Stimulated activated naive CD4-positive, alpha-beta T cell treated with Interleukin-2 at 50 U/mL for 16 hours (primary cell): ENCODE measurements at regions not wholly inside any gene's neighbourhood (a gene's known extent, or its start where the extent isn't known, plus 50 kb on each side); places are given as distances from the start of the nearest gene placed in this dataset.
"Not testable (repeated sequence)": the region's sequence is repeated elsewhere in the genome, so short reads cannot be mapped to it uniquely, and the experiment has no call there.

Experiments
- DNase-seq: peaks from one replicate; lab custom pipeline; 2025; lab: John Stamatoyannopoulos, UW

DNA sequence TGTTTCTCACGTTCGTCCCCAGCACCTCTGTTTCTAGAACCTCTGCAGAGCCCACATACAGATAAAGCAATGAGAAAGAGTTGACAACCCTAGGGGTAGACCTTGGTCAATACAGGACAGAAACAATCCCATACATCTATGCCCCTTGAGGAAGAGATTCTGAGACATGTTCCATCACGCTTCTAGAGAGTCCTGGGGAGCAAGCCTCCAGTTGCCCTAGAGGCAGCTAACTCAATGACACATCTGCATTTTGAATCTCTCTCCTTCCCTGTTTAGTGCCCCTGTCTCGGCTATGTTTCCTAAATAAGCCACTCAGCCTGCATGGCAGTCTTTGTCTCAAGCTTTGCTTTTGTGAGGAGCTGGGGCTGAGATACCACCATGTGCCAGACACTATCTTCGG is 435.3 kb downstream of the CD83 start:
- no peak for DNase-seq

DNA sequence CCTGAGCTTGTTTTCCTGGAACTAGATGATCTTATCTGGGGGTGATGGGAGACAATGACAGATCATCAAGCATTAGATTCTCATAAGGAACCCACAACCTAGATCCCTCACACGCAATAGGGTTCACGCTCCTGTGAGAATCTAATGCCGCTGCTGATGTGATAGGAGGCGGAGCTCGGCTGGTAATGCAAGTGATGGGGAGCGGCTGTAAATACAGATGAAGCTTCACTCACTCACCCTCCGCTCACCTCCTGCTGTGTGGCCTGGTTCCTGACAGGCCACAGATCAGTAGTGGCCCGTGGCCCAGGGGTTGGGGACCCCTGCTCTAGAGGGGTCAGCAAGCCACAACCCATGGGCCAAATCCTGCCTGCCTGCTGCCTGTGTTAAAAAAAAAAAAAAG is 435.9 kb downstream of the CD83 start:
- DNase-seq: no peak

GRCh38 chr6:14555804-14556203 is 438.2 kb downstream of the CD83 start:
- no peak for DNase-seq

DNA sequence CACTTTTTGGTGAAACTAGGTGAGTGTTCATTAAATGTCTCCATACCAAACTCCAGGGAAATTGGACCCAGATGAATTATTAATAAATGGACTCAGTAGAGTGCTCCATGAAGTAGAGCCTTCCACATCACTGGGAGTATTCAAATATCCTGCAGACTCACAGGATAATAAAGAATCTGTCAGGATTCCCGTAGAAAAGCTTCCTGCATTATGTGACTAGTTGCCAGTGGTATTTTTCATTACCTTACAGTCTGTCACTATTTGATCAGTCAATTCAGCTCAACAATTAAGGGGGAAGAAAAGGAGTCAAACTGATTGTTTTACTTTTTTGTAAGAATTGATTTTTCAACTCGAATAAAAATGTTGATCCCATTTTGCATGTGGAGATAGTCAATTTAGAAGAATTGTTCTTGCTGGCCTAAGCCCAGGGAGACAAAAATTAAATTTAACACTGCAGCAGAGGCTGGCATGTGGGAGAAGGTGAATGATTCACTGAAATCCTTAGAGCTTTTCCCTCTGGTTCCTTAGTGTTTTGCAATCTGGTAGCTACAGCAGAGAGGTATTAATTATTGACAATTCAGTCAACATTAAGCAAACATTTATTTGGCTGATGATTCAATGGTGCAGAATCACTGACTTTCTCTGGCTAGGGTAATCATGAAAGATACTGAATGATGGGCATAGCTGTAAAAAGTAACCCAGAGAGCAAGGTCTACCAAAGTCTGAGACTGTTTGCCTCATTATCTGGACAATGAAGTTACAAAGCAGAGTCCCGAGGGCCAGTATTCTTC is 442.4 kb downstream of the CD83 start:
- DNase-seq: no peak

GRCh38 chr6:14561563-14561962 is 444.0 kb downstream of the CD83 start:
- DNase-seq: not testable (repeated sequence)

GRCh38 chr6:14567842-14568241 is 450.3 kb downstream of the CD83 start:
- DNase-seq: no peak

DNA sequence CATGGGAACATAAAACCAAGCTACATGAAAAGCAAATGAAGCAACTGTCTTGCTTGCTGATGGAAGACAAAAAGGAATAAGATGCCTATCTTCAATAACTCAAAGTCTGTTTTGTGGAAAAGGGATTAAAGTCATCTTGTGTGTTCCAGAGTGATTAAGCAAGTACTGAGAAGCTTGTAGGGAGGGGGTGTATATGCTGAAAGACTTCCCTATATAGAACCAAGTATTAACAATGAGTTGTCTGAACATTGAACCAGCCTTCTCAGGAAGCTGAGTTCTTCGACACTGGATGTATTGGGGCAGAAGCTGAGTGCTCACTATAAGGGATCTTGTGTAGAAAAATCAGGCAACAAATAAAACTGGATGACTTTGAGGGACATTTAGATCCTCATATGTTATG is 451.8 kb downstream of the CD83 start:
- DNase-seq: no peak

- not testable (repeated sequence) for DNase-seq
Measured at GRCh38 chr6:14569874-14570273, 452.3 kb downstream of the CD83 start.

DNA sequence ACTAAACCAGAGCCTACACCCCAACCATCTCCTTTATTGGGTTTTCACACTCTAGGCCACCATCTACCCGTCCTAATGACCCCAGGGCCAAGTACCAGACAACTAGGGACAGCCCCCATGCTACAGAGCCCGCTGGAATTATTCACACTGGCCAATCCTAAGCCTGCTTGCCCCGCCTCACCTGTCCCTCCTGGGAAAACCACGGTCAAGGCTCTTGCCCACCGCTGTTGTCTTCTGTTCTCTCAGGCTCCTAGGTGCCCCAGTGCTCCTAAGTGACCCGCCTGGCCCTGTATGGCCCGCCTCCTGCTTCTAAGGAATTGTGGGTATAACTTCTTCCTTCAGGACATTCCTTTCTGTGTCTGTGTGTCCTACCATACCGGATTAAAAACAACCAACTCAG is 453.4 kb downstream of the CD83 start:
- DNase-seq: no peak

- no peak for DNase-seq
Measured at GRCh38 chr6:14571746-14572145, 454.2 kb downstream of the CD83 start.

DNA sequence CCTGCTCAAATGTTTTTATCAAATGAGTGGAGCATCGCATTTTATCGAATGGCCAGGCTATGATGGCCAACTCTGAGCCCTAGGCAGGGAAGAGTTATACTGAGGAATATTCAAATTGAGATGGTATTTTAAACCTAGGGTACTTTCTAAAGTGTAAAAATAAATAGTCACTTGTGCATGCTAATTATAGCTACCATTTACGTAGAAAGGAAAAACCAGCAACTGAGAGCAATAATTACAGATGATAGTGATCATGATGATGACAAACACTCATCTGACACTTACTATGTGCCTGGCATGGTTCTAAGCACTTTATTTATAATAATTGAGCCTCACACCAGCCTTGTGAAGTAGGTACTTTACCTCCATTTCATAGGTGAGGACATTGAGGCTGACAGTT is 455.7 kb downstream of the CD83 start:
- no peak for DNase-seq

DNA sequence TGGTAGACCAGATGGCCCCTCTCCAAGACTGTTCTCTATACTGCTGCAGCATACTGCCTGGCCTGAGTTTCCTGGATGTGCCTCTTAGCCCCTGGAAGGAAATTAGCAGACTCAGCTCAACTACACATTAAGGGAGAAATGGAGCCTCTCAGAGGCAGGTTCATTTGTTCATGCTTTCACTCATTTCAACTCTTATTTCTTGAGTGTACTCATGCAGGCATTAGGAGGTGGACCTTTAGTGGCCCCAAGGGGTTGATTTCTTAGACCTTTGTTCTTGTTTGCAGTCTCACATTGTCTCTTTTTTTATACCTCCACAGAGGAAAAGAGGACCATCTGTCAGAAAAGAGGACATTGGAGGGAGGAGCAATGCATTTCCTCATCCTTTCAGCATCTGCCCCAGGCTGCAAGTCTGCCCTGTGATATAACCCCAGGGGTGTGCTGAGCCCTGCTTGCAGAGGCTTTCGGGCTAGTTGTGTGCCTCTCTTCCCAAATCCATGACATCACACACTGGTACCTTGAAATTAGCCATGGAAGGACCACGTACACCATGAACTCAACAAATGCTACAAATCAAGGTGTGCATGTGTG is 456.2 kb downstream of the CD83 start:
- DNase-seq: no peak

GRCh38 chr6:14575961-14576360 is 458.4 kb downstream of the CD83 start:
- no peak for DNase-seq

- DNase-seq: no peak
Measured at GRCh38 chr6:14578994-14579393, 461.4 kb downstream of the CD83 start.

DNA sequence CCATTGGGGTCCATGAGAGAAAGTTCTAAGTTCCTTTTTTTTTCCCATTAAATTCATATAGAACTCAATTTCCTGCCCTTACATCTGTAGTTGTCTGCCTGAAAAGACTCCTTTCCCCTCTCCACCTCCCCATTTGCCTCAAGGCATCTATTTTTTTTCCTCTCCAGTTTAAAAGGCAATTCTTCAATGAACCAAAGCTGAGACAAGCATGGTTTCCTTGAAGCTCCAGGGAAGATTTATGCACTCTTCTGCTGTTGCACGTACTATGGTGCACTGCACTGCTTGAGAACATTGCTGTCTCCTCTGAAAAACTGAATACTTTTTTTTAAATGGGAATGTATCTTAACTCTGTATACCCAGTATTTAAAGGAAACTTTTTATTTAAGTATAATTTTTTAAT is 465.2 kb downstream of the CD83 start:
- no peak for DNase-seq

DNA sequence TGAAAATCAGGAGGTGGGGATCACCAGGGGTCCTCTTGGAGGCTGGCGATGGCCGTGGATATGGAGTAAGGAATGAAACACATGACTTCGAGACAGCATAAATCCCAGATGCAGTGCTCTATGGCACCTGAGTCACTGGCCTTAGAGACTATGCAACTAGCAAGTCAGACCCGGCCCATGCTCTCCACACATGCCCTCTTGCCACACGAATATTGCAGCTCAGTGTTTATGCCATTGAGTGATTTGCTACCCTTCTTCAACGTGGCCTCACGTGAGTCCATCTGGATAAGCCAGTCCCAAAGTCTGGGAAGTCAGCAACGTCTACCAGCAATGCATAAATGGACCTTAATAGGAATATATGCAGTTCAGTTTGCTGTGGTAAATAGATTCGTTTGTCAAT is 466.3 kb downstream of the CD83 start:
- DNase-seq: no peak

GRCh38 chr6:14584450-14584849 is 466.9 kb downstream of the CD83 start:
- no peak for DNase-seq

GRCh38 chr6:14585689-14586088 is 468.1 kb downstream of the CD83 start:
- DNase-seq: no peak

DNA sequence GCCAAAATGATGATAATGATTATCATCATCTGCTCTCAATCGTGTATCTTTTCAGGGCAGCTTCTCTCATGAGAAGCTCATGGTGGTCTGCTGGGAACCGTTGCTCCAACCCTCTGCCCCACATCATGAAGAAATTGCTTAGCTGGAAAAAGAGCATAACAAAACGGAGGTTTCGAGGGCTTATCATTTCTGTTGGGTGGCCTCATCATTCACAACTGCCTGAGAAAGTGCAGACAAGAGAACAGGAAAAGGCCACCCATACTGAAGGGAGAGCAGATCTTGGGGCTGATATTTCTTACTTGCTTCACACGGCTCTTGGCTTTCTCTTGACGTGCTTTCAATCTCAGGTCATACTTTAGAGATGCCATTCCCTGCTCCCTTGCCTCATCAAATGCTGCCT is 471.6 kb downstream of the CD83 start:
- no peak for DNase-seq

- DNase-seq: no peak
Measured at GRCh38 chr6:14590586-14590985, 473.0 kb downstream of the CD83 start.

DNA sequence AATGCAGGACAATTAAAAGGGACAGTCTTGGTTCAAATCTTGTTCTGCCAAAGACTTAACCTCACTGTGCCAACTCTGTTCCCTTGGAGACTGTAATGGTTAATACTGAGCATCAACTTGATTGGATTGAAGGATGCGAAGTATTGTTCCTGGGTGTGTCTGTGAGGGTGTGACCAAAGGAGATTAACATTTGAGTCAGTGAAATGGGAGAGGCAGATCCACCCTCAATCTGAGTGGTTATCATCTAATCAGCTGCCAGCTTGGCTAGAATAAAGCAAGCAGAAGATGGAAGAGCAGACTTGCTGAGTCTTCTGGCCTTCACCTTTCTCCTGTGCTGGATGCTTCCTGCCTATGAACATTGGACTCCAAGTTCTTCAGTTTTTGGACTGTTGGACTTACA is 474.4 kb downstream of the CD83 start:
- no peak for DNase-seq

- DNase-seq: no peak
Measured at GRCh38 chr6:14593286-14593685, 475.7 kb downstream of the CD83 start.

DNA sequence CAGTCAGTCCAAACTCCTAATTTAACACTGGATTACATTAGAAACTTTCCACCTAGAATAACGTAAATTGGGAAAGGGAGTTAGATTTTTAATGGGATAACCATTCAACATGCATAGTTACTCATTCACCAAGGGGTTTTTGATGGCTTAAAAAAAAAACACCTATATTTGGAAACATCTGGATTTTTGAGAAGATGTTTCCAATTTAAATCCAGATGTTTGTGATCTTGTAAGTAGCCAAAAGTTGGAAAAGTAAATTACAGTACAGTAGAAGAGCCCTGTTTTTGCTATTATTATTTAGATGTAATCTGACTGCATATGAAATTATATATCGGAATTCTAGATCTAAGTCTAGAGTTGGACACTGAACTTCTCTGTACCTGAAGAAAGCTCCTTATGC is 478.2 kb downstream of the CD83 start:
- DNase-seq: no peak

DNA sequence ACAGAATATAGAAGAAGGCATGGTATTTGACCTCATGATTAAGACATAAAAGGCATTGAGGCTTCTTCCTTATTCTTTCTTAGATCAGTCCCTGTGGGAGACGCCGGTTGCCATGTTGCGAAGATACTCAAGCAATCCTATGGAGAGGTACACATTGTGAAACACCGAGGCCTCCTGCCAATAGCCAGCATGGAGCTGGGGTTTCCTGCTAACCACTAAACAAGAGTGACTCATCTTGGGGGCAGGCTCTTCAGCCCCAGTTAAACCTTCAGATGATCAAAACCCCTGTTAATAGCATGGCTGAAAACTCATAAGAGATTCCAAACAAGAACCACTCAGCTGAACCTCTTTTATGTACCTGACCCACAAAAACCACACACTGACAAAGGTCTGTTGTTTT is 478.8 kb downstream of the CD83 start:
- DNase-seq: no peak
